Kidney epithelial cell (primary cell): ENCODE measurements at regions not wholly inside any gene's neighbourhood (a gene's known extent, or its start where the extent isn't known, plus 50 kb on each side); places are given as distances from the start of the nearest gene placed in this dataset.

Source experiments
- DNase-seq: peaks from one replicate; pipeline ENCODE4 v3.0.0-alpha.2; 2010; ENCODE audit warnings: low read depth
- H3K27me3 ChIP-seq: 2 replicates; pipeline ENCODE4 v1.6.0; 2011; ENCODE audit warnings: low read length; ENCODE audit not compliant: control insufficient read depth, insufficient read depth
- H3K36me3 ChIP-seq: 2 replicates; pipeline ENCODE4 v1.5.1; 2011; ENCODE audit warnings: low read length; ENCODE audit not compliant: control insufficient read depth, insufficient read depth
- H3K4me3 ChIP-seq: 2 replicates; pipeline ENCODE4 v1.5.1; 2011; ENCODE audit warnings: low read depth, mild to moderate bottlenecking, control low read depth, low read length
- TF ChIP-seq, protein P1 (sequence below): IDR thresholded peaks from 2 replicates; pipeline ENCODE4 v1.5.1; 2011; ENCODE audit warnings: mild to moderate bottlenecking, moderate library complexity, low read length, control low read depth, inconsistent platforms; ENCODE audit not compliant: insufficient read depth, poor library complexity, severe bottlenecking

GRCh38 chr4:137705171-137705783, 173.0 kb upstream of the PCDH18 start:
- TF ChIP-seq, protein P1, sequence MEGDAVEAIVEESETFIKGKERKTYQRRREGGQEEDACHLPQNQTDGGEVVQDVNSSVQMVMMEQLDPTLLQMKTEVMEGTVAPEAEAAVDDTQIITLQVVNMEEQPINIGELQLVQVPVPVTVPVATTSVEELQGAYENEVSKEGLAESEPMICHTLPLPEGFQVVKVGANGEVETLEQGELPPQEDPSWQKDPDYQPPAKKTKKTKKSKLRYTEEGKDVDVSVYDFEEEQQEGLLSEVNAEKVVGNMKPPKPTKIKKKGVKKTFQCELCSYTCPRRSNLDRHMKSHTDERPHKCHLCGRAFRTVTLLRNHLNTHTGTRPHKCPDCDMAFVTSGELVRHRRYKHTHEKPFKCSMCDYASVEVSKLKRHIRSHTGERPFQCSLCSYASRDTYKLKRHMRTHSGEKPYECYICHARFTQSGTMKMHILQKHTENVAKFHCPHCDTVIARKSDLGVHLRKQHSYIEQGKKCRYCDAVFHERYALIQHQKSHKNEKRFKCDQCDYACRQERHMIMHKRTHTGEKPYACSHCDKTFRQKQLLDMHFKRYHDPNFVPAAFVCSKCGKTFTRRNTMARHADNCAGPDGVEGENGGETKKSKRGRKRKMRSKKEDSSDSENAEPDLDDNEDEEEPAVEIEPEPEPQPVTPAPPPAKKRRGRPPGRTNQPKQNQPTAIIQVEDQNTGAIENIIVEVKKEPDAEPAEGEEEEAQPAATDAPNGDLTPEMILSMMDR = no peak
- H3K27me3 ChIP-seq = no peaks in the 10 kb centered on the region
- no peak overlapping the region for H3K4me3 ChIP-seq
- no peaks in the 10 kb centered on the region for H3K36me3 ChIP-seq
- peak; percentile 35 for DNase-seq

- TF ChIP-seq, protein P1 = no peak
- no peak for DNase-seq
- Histone ChIP-seq H3K36me3 (no peaks in the 10 kb centered on the region), H3K4me3 (no peak overlapping the region), H3K27me3 (no peaks in the 10 kb centered on the region)
These were observed 170.9 kb upstream of the PCDH18 start for GRCh38 chr4:137703195-137703594.

DNA sequence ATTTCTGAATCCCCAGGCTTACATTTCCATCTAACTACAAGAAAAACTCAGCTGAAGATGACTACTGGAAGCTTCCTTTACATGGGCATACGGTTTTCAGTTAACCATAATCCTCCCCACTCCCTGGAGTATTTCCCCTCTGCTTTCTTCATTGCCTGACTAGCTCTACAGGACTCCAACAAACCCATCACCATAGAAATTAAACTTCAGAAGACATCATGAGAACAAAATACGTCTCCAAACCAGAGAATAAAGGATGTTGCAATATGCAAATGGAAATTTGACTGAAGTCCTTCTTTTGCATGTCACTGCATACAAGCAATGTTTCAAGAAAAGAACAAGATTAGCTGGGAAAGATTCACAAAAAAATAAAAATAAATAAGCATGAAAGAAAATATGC, 170.2 kb upstream of the PCDH18 start:
- Histone ChIP-seq H3K4me3 (no peak overlapping the region), H3K27me3 (no peaks in the 10 kb centered on the region), H3K36me3 (no peaks in the 10 kb centered on the region)
- TF ChIP-seq, protein P1 = no peak
- DNase-seq = no peak

DNA sequence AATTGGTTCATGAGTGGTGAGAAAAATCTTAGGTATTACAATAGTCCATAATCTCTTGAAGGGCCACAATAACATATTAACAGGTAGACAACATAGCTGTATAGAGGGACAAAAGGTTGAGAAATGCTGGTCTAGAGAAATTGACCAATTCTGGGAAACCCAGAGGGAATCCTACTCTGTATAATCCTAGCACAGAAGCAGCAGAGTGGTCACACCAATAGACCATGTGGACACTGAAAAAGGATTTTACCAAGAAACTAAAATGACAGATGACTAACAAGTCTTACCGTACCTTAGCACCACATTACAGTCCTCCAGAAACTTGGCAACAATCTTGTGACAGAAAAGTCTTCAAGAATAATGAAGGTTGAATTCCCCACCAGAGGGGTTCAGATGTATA, 169.1 kb upstream of the PCDH18 start:
- Histone ChIP-seq H3K27me3 (no peaks in the 10 kb centered on the region), H3K4me3 (no peak overlapping the region), H3K36me3 (no peaks in the 10 kb centered on the region)
- no peak for DNase-seq
- TF ChIP-seq, protein P1 = no peak

GRCh38 chr4:137700751-137701150, 168.5 kb upstream of the PCDH18 start:
- Histone ChIP-seq H3K36me3 (no peaks in the 10 kb centered on the region), H3K4me3 (no peak overlapping the region), H3K27me3 (no peaks in the 10 kb centered on the region)
- DNase-seq = no peak
- TF ChIP-seq, protein P1 = no peak

DNA sequence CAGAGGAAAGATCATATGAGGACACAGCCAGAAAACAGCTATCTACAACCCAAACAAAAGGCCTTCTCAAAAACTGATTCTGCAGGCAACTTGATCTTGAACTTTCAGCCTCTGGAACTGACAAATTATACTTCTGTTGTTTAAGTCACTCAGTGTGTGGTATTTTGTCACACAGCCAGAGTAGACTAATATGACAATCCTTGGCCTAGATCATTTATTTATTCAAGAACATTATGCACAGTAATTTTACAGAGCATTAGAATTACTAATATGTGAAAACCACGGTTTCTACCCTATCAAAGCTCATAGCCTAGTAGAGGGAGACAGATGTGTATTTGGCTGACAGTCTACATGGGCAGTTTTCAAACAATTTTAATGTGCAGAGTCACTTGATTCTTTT, 167.8 kb upstream of the PCDH18 start:
- no peaks in the 10 kb centered on the region for H3K27me3 ChIP-seq
- DNase-seq = no peak
- TF ChIP-seq, protein P1 = no peak

More for the DNA sequence above, 167.8 kb upstream of the PCDH18 start:
- Histone ChIP-seq H3K36me3 (no peaks in the 10 kb centered on the region), H3K4me3 (no peak overlapping the region)
